ENCODE measurements at regions not wholly inside any gene's neighbourhood (a gene's known extent, or its start where the extent isn't known, plus 50 kb on each side); places are given as distances from the start of the nearest gene placed in this dataset.
"Not testable (repeated sequence)": the region's sequence is repeated elsewhere in the genome, so short reads cannot be mapped to it uniquely, and the experiment has no call there.

DNA sequence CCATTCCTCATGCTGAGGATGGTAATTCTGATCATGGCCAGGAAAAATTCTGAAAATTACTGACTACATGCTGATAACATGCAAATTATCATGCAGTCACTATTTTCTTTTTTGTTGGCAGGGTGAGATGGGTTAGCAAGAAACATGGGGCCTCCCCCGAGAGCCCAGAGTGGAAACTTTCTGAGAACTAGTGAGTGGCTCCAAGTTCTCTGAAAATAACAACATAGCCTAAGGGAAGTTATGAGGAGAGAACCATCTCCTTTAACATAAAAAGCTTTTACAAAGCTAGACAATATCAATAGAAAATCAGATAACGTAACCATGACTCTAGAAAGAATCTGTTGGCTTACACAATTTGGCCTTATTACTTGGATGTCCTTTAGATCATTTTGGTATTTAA lies 254.2 kb downstream of the PLOD2 start:
- no peaks in the 10 kb centered on the region for H3K36me3 ChIP-seq (ENCODE audit: control insufficient read depth, insufficient read depth, low read length)
- H3K4me3 ChIP-seq (ENCODE audit: insufficient read depth, low read depth, low read length), result no peak overlapping the region
- no peaks in the 10 kb centered on the region for H3K9me3 ChIP-seq (ENCODE audit: control insufficient read depth, low read length)
- H3K27ac ChIP-seq (ENCODE audit: insufficient read depth, low read depth, low read length, poor library complexity, severe bottlenecking), result no peak overlapping the region
- WGBS, 2 experiments, result 88 to 100% methylated on average over 2 of the region's 2 CpGs
- no peaks in the 10 kb centered on the region for H3K4me1 ChIP-seq (ENCODE audit: control insufficient read depth, insufficient read depth, low read length)
- no peaks in the 10 kb centered on the region for H3K27me3 ChIP-seq (ENCODE audit: control insufficient read depth, insufficient read depth, low read length, poor library complexity, severe bottlenecking)

DNA sequence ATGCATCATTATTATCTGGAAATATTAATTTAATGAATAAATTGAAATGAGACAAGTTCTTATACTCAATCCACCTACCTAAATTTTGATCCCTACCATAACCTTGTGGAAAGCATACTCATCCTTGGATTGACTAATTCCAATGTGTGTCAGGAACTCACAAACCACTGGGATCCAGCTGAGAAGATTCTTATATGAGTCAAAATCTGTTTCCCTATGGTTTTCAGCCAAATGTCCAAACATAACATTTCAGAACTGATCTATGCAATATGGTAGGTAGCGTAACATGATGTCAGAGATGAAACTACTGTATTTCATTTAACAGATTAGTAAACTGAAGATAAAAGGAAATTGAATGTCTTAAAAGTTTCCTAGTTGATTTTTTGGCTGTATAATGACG lies 250.0 kb downstream of the PLOD2 start:
- H3K27ac ChIP-seq (ENCODE audit: insufficient read depth, low read depth, low read length, poor library complexity, severe bottlenecking), result no peak overlapping the region
- WGBS, 2 experiments, result 50 to 83% methylated on average over 1 of the region's 2 CpGs
- no peaks in the 10 kb centered on the region for H3K36me3 ChIP-seq (ENCODE audit: control insufficient read depth, insufficient read depth, low read length)
- no peaks in the 10 kb centered on the region for H3K27me3 ChIP-seq (ENCODE audit: control insufficient read depth, insufficient read depth, low read length, poor library complexity, severe bottlenecking)
- no peaks in the 10 kb centered on the region for H3K4me1 ChIP-seq (ENCODE audit: control insufficient read depth, insufficient read depth, low read length)
- H3K4me3 ChIP-seq (ENCODE audit: insufficient read depth, low read depth, low read length), result no peak overlapping the region
- no peaks in the 10 kb centered on the region for H3K9me3 ChIP-seq (ENCODE audit: control insufficient read depth, low read length)

DNA sequence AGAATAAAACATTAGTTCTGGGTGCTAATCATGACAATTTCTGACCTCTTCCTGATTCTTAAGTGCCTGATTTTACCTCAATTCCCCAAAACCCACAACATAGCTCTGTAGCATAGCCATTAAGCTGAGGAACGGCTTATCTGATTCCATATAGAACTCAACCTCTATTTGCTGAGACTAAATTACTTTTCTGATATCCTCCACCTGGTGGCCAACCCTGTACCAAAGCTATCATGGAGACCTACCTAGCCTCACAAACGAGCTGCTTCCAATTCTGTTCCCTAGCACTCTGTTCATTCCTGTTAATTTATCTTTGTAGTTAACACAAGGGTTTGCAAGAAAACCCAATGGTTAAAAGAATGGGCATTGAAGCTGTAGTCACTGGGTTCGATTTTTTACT lies 245.2 kb downstream of the PLOD2 start:
- H3K9me3 ChIP-seq (ENCODE audit: control insufficient read depth, low read length), result no peaks in the 10 kb centered on the region
- WGBS, 2 experiments, result 91 to 94% methylated on average over 3 of the region's 3 CpGs
- no peaks in the 10 kb centered on the region for H3K36me3 ChIP-seq (ENCODE audit: control insufficient read depth, insufficient read depth, low read length)
- no peaks in the 10 kb centered on the region for H3K4me1 ChIP-seq (ENCODE audit: control insufficient read depth, insufficient read depth, low read length)
- H3K4me3 ChIP-seq (ENCODE audit: insufficient read depth, low read depth, low read length), result no peak overlapping the region
- H3K27ac ChIP-seq (ENCODE audit: insufficient read depth, low read depth, low read length, poor library complexity, severe bottlenecking), result no peak overlapping the region
- H3K27me3 ChIP-seq (ENCODE audit: control insufficient read depth, insufficient read depth, low read length, poor library complexity, severe bottlenecking), result no peaks in the 10 kb centered on the region

DNA sequence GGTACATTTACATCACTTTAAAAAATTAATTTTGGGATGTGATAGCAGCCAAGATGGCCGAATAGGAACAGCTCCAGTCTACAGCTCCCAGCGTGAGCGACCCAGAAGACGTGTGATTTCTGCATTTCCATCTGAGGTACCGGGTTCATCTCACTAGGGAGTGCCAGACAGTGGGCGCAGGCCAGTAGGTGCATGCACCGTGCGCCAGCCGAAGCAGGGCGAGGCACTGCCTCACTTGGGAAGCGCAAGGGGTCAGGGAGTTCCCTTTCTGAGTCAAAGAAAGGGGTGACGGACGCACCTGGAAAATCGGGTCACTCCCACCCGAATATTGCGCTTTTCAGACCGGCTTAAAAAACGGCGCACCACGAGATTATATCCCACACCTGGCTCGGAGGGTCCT lies 233.2 kb downstream of the PLOD2 start:
- not testable (repeated sequence) for H3K27ac ChIP-seq (ENCODE audit: insufficient read depth, low read depth, low read length, poor library complexity, severe bottlenecking); H3K27me3 ChIP-seq (ENCODE audit: control insufficient read depth, insufficient read depth, low read length, poor library complexity, severe bottlenecking); H3K9me3 ChIP-seq (ENCODE audit: control insufficient read depth, low read length); H3K36me3 ChIP-seq (ENCODE audit: control insufficient read depth, insufficient read depth, low read length); H3K4me1 ChIP-seq (ENCODE audit: control insufficient read depth, insufficient read depth, low read length); H3K4me3 ChIP-seq (ENCODE audit: insufficient read depth, low read depth, low read length)
- 93 to 96% methylated on average over 11 of the region's 21 CpGs for WGBS, 2 experiments

DNA sequence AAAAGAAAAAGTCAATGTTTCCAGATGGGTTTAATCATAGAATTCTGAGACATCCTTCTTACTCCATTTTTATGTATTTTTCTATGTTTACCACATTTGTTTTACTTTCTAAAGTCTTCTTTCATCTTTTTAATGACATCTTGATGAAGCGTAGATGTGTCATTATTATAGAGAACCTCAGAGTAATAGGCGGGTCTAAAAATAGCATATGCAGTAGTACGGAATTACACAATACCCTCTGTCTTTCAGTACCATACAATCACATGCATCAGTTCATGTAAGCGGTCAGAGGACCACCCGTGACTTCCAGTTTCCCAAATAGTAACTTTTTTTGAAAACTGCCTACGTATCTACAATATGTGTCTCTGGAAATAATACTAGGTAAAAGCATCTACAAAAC lies 224.0 kb downstream of the PLOD2 start:
- no peaks in the 10 kb centered on the region for H3K9me3 ChIP-seq (ENCODE audit: control insufficient read depth, low read length)
- no peaks in the 10 kb centered on the region for H3K4me1 ChIP-seq (ENCODE audit: control insufficient read depth, insufficient read depth, low read length)
- H3K36me3 ChIP-seq (ENCODE audit: control insufficient read depth, insufficient read depth, low read length), result no peaks in the 10 kb centered on the region
- no peaks in the 10 kb centered on the region for H3K27me3 ChIP-seq (ENCODE audit: control insufficient read depth, insufficient read depth, low read length, poor library complexity, severe bottlenecking)
- H3K4me3 ChIP-seq (ENCODE audit: insufficient read depth, low read depth, low read length), result no peak overlapping the region
- H3K27ac ChIP-seq (ENCODE audit: insufficient read depth, low read depth, low read length, poor library complexity, severe bottlenecking), result no peak overlapping the region
- 93 to 97% methylated on average over 6 of the region's 6 CpGs for WGBS, 2 experiments

DNA sequence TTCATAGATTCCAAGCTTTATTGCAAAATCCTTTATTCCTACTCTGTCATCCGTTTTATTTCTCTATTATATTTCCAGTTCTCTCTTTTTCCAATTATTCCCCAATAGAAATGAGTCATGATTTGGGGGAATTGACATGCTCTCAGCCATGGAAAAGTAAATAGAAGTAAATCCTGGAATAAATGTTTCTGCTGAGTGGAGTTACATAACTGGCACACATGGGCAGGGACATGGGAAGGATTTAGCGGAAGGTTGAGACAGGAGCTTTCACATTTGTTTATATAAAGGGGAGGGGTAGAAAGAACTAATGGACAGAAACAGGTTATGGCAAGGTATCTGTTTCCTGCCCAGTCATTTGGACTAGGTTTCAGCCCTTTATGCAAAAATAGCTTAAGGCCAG lies 221.6 kb downstream of the PLOD2 start:
- Histone ChIP-seq H3K4me3 (ENCODE audit: insufficient read depth, low read depth, low read length) (no peak overlapping the region), H3K27ac (ENCODE audit: insufficient read depth, low read depth, low read length, poor library complexity, severe bottlenecking) (no peak overlapping the region), H3K4me1 (ENCODE audit: control insufficient read depth, insufficient read depth, low read length) (no peaks in the 10 kb centered on the region), H3K9me3 (ENCODE audit: control insufficient read depth, low read length) (no peaks in the 10 kb centered on the region), H3K36me3 (ENCODE audit: control insufficient read depth, insufficient read depth, low read length) (no peaks in the 10 kb centered on the region), H3K27me3 (ENCODE audit: control insufficient read depth, insufficient read depth, low read length, poor library complexity, severe bottlenecking) (no peaks in the 10 kb centered on the region)
- WGBS, 2 experiments, result 81 to 91% methylated on average over 2 of the region's 2 CpGs

DNA sequence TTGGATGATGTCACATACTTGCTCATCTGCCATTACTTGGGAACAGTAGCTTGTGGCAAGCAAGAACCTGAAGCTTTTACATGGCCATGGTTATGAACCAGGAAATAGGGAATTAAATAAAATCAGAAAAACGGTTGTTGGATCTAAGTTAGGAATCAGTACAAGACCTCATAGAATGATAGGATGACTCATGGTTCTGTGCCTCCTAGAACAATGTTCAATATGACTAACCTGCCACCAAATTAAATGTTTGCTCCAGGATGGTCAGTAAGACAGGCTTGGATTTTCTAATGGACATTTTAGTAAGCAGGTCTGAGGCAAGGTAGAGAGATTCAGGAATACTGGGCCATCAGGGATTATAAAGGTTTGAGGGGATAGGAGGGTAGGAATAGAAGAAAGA lies 218.9 kb downstream of the PLOD2 start:
- H3K4me3 ChIP-seq (ENCODE audit: insufficient read depth, low read depth, low read length), result no peak overlapping the region
- no peaks in the 10 kb centered on the region for H3K9me3 ChIP-seq (ENCODE audit: control insufficient read depth, low read length)
- whole genome bisulfite sequencing, 2 experiments, result 83 to 97% methylated on average over 1 of the region's 1 CpG
- H3K4me1 ChIP-seq (ENCODE audit: control insufficient read depth, insufficient read depth, low read length), result no peaks in the 10 kb centered on the region
- H3K27me3 ChIP-seq (ENCODE audit: control insufficient read depth, insufficient read depth, low read length, poor library complexity, severe bottlenecking), result no peaks in the 10 kb centered on the region
- H3K27ac ChIP-seq (ENCODE audit: insufficient read depth, low read depth, low read length, poor library complexity, severe bottlenecking), result no peak overlapping the region
- no peaks in the 10 kb centered on the region for H3K36me3 ChIP-seq (ENCODE audit: control insufficient read depth, insufficient read depth, low read length)

DNA sequence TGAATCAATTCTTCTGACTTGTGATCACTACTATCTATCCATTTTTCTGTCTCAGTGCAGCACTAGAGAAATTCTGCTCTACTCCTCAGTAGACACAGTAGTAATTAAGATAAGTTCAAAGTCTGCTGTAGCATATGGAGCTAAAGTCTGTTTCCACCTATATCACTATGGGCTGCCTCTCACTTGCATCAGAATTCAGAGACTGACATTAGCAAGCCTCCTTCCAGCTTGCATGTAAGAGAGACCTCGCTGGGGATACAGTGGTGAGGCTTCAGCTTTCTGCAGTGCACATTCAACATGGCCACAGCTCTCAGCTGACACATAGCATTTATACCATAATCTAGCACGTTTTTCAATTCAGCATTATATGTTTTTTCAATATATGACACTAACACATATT lies 217.0 kb downstream of the PLOD2 start:
- 73 to 77% methylated on average over 2 of the region's 2 CpGs for WGBS, 2 experiments

DNA sequence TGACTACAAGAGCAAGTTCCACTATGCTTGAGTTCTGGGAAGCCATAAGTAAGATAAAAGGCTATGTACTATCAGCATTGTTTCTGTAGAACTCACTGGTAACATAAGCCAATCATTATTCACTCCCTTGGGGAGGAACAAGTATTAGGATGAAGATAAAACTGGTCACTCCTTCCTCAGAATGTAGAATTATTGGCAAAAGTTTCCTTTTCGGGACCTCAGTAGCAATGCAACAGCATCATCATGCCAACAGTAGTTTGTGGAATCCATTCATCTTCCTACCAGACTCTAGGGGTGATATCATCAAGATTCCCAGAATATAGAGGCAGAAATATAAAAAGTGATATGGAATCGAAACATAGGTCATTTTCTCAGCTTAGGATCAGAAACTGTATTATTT lies 209.5 kb downstream of the PLOD2 start:
- H3K4me1 ChIP-seq (ENCODE audit: control insufficient read depth, insufficient read depth, low read length), result no peaks in the 10 kb centered on the region
- 93 to 100% methylated on average over 2 of the region's 2 CpGs for WGBS, 2 experiments
- H3K27me3 ChIP-seq (ENCODE audit: control insufficient read depth, insufficient read depth, low read length, poor library complexity, severe bottlenecking), result no peaks in the 10 kb centered on the region
- no peak overlapping the region for H3K27ac ChIP-seq (ENCODE audit: insufficient read depth, low read depth, low read length, poor library complexity, severe bottlenecking)
- no peaks in the 10 kb centered on the region for H3K36me3 ChIP-seq (ENCODE audit: control insufficient read depth, insufficient read depth, low read length)
- no peaks in the 10 kb centered on the region for H3K9me3 ChIP-seq (ENCODE audit: control insufficient read depth, low read length)
- H3K4me3 ChIP-seq (ENCODE audit: insufficient read depth, low read depth, low read length), result no peak overlapping the region

More for the DNA sequence above, 217.0 kb downstream of the PLOD2 start:
- Histone ChIP-seq H3K4me1 (ENCODE audit: control insufficient read depth, insufficient read depth, low read length) (no peaks in the 10 kb centered on the region), H3K27ac (ENCODE audit: insufficient read depth, low read depth, low read length, poor library complexity, severe bottlenecking) (no peak overlapping the region), H3K4me3 (ENCODE audit: insufficient read depth, low read depth, low read length) (no peak overlapping the region), H3K9me3 (ENCODE audit: control insufficient read depth, low read length) (no peaks in the 10 kb centered on the region), H3K27me3 (ENCODE audit: control insufficient read depth, insufficient read depth, low read length, poor library complexity, severe bottlenecking) (no peaks in the 10 kb centered on the region), H3K36me3 (ENCODE audit: control insufficient read depth, insufficient read depth, low read length) (no peaks in the 10 kb centered on the region)

DNA sequence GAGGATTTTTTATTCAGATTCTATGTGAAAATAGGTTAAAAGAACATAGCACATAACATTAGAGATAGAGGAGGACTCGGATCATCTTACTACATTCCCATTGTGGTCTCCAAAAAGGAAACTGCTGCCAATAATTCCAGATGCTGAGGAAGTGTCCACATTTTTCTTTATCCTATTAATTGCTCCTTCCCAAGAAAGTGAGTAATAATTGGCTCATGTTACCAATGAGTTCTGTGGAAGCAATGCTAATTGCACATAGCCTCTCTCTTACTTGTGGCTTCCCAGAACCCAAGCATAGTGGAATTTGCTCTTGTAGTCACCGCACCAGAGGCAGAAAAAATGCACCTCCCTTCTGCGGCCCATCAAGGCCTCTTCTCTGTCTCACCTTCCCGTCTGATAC lies 208.4 kb downstream of the PLOD2 start:
- WGBS, 2 experiments, result 94 to 98% methylated on average over 3 to 4 of the region's 4 CpGs
- Histone ChIP-seq H3K27ac (ENCODE audit: insufficient read depth, low read depth, low read length, poor library complexity, severe bottlenecking) (no peak overlapping the region), H3K36me3 (ENCODE audit: control insufficient read depth, insufficient read depth, low read length) (no peaks in the 10 kb centered on the region), H3K9me3 (ENCODE audit: control insufficient read depth, low read length) (no peaks in the 10 kb centered on the region), H3K4me3 (ENCODE audit: insufficient read depth, low read depth, low read length) (no peak overlapping the region), H3K27me3 (ENCODE audit: control insufficient read depth, insufficient read depth, low read length, poor library complexity, severe bottlenecking) (no peaks in the 10 kb centered on the region), H3K4me1 (ENCODE audit: control insufficient read depth, insufficient read depth, low read length) (no peaks in the 10 kb centered on the region)

DNA sequence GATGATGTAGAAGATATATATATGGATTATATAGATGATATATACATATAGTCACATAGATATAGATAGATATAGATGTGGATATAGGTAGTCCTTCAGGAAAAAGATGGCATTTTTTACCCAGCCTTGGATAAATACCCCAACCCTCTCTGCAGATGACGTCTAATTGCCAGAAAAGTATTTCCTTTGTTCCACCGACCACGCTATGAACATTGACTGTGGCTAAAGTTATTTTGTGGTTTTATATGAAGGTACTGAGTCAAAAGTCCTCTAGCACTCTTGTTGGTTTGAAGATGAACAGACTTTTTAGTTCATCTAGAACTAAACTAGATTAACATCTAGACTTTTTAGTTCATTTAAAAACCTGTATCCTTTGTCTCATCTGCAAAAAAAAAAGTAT lies 207.7 kb downstream of the PLOD2 start:
- 97 to 100% methylated on average over 3 of the region's 3 CpGs for WGBS, 2 experiments
- no peaks in the 10 kb centered on the region for H3K4me1 ChIP-seq (ENCODE audit: control insufficient read depth, insufficient read depth, low read length)

More for the DNA sequence above, 207.7 kb downstream of the PLOD2 start:
- Histone ChIP-seq H3K9me3 (ENCODE audit: control insufficient read depth, low read length) (no peaks in the 10 kb centered on the region), H3K27me3 (ENCODE audit: control insufficient read depth, insufficient read depth, low read length, poor library complexity, severe bottlenecking) (no peaks in the 10 kb centered on the region), H3K27ac (ENCODE audit: insufficient read depth, low read depth, low read length, poor library complexity, severe bottlenecking) (no peak overlapping the region), H3K36me3 (ENCODE audit: control insufficient read depth, insufficient read depth, low read length) (no peaks in the 10 kb centered on the region), H3K4me3 (ENCODE audit: insufficient read depth, low read depth, low read length) (no peak overlapping the region)

All from ectodermal cell (in vitro differentiated cells).